Activated CD8-positive, alpha-beta T cell treated with anti-CD3 and anti-CD28 coated beads, Interleukin-2, amount 10 ng/mL, durations not matched to agents 7 days and 5 days (primary cell): ENCODE measurements at regions not wholly inside any gene's neighbourhood (a gene's known extent, or its start where the extent isn't known, plus 50 kb on each side); places are given as distances from the start of the nearest gene placed in this dataset.
"Not testable (repeated sequence)": the region's sequence is repeated elsewhere in the genome, so short reads cannot be mapped to it uniquely, and the experiment has no call there.

Experiments used
- ATAC-seq: fragments of 150-1000 bp; cut with Tn5 transposase; one replicate; pipeline ENCODE4 v1.10.0; 2021; ENCODE audit warnings: moderate library complexity
- CTCF ChIA-PET: fragments of 350-600 bp; sonication (Branson Sonifier 250); formaldehyde crosslinking; loops from one replicate; lab custom pipeline; 2021; ENCODE audit warnings: antibody characterized with exemption; lab: Charles Lee
- POLR2A ChIA-PET: fragments of 350-600 bp; sonication (Branson Sonifier 250); formaldehyde crosslinking; loops from one replicate; lab custom pipeline; 2021; ENCODE audit warnings: antibody characterized with exemption; lab: Charles Lee
- DNase-seq: peaks from one replicate; pipeline ENCODE4 v3.0.0-alpha.2; 2020
- H3K27ac Mint-ChIP-seq: one replicate; pipeline ENCODE4 v1.8.0; 2021; ENCODE audit warnings: mild to moderate bottlenecking, mixed read lengths
- H3K27me3 Mint-ChIP-seq: one replicate; pipeline ENCODE4 v1.8.0; 2021; ENCODE audit warnings: low read depth, mixed read lengths
- H3K36me3 Mint-ChIP-seq: one replicate; pipeline ENCODE4 v1.8.0; 2021; ENCODE audit warnings: low read depth, mixed read lengths
- H3K4me1 Mint-ChIP-seq: one replicate; pipeline ENCODE4 v1.8.0; 2021; ENCODE audit warnings: low read depth, mixed read lengths
- H3K4me3 Mint-ChIP-seq: one replicate; pipeline ENCODE4 v1.8.0; 2021; ENCODE audit warnings: mild to moderate bottlenecking, mixed read lengths
- H3K9me3 Mint-ChIP-seq: one replicate; pipeline ENCODE4 v1.8.0; 2022; ENCODE audit warnings: mixed read lengths; ENCODE audit not compliant: insufficient read depth

DNA sequence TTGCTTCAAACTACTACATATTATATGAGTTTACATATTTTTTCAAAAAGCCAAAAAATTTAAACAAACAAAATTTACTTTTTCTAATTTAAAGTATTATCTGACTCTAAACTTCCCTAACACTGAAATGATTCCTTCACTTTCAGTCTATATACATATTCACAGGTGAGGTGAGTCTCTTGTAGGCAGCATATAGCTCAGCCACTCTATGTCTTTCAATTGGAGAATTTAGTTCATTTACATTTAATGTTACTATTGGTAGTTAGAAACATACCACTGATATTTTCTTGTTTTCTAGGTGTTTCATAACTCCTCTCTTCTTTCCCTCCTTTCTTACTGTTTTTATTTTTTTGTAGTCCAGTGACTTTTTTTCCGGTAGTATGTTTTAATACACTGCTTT, 387.1 kb downstream of the MRPL39 start:
- Mint-ChIP-seq H3K9me3 (no peaks in the 10 kb centered on the region), H3K27ac (no peak overlapping the region), H3K36me3 (no peaks in the 10 kb centered on the region), H3K4me1 (no peaks in the 10 kb centered on the region), H3K27me3 (no peaks in the 10 kb centered on the region), H3K4me3 (no peak overlapping the region)
- ChIA-PET POLR2A (no interaction called here), CTCF (no interaction called here)
- no peak for DNase-seq
- ATAC-seq = no peak

DNA sequence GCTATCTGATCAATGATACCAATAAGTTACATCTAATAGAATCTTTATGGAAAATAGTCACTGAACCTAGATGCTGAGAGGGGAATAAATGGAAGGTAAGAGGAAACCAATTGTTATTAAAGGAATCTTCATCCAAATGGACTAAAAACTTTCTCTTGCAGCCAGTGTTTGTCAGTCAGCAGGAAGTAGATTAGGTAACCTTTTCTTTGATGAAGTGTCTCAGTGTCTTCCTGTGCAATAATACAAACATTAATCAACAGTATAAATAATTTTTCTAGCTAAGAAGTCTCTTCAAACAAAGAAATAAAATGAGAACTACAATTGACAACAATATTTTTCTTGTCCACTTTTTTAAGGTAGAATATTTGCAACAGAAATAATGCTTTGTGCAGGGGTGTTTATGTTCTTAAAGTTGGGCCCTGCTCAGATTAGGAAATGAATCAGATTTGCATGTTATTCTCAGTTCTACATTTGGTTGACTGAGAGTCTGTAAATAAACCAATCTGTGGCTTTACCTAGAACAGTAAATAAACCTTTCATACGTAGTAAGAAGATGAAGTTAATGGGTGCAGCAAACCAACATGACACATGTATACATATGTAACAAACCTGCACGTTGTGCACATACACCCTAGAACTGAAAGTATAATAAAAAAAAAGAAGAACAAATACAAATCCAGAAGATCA, 391.4 kb downstream of the MRPL39 start:
- POLR2A ChIA-PET = no interaction called here
- Mint-ChIP-seq H3K4me1 (no peaks in the 10 kb centered on the region), H3K27me3 (no peaks in the 10 kb centered on the region), H3K27ac (no peak overlapping the region), H3K4me3 (no peak overlapping the region), H3K36me3 (no peaks in the 10 kb centered on the region), H3K9me3 (no peaks in the 10 kb centered on the region)
- DNase-seq (no peak), ATAC-seq (no peak)
- CTCF ChIA-PET = no interaction called here

DNA sequence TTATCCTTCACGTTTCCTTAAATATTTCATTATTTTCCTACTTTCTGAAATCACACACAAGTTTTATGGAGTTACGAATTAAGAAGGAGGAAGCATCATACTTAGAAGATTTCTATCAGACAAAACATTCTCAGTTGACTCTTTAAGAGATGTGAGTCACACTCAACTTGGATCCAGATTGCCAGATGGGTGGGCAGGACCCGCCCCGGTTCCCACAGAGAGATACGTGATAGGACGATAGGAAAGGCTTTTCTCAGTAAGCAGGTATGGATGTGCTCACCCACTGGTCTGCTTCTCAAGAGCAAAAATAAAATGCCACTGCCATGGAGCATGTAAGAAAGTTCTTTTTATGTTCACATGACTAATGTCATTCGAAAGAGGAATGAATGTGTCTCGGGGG, 392.6 kb downstream of the MRPL39 start:
- Mint-ChIP-seq H3K27ac (no peak overlapping the region), H3K4me1 (no peaks in the 10 kb centered on the region), H3K4me3 (no peak overlapping the region), H3K9me3 (no peaks in the 10 kb centered on the region), H3K27me3 (no peaks in the 10 kb centered on the region), H3K36me3 (no peaks in the 10 kb centered on the region)
- ATAC-seq (no peak), DNase-seq (no peak)
- CTCF ChIA-PET = no interaction called here
- POLR2A ChIA-PET = no interaction called here

DNA sequence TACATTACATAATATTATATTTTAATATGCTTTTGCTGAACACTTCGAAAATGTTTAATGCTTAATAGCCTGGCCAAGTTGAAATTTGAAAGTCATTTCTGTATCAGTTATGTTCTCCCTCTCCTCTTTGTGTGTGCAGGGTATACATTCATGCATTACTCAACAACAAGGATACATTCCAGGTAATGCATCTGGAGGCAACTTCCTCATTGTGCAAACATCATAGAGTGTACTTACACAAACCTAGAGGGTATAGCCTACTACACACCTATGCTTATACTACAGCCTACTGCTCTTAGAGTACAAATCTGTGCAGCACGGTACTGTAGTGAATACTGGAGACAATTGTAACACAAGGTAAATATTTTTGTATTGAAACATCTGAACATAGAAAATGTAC, 407.3 kb downstream of the MRPL39 start:
- Mint-ChIP-seq H3K9me3 (no peaks in the 10 kb centered on the region), H3K36me3 (no peaks in the 10 kb centered on the region), H3K4me3 (no peak overlapping the region), H3K27me3 (no peaks in the 10 kb centered on the region), H3K27ac (no peak overlapping the region), H3K4me1 (no peaks in the 10 kb centered on the region)
- CTCF ChIA-PET = no interaction called here
- POLR2A ChIA-PET = no interaction called here
- DNase-seq = no peak
- no peak for ATAC-seq

DNA sequence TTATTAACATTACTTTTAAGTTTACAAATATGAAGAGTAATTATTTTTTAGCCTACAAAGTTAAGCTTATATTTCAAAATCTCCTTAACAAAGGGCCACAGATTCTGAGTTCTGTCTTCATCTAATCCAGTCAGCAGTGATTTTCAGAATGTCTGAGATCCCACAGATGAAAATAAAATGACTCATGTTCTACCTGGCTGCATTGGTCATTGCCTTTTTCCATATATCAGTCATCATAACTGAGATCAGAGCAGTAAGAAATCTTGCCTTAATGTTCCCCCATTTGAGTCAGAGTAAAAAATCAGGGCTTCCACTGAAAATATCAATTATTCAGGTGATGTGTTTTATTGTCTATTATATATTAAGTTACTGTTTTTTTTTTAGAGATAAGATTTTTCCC, 416.1 kb downstream of the MRPL39 start:
- no peak overlapping the region for H3K27ac Mint-ChIP-seq
- H3K27me3 Mint-ChIP-seq = no peaks in the 10 kb centered on the region
- no peak for DNase-seq
- no peaks in the 10 kb centered on the region for H3K4me1 Mint-ChIP-seq
- ChIA-PET CTCF (no interaction called here), POLR2A (no interaction called here)
- H3K36me3 Mint-ChIP-seq = no peaks in the 10 kb centered on the region
- ATAC-seq = no peak
- H3K9me3 Mint-ChIP-seq = no peaks in the 10 kb centered on the region
- no peak overlapping the region for H3K4me3 Mint-ChIP-seq

DNA sequence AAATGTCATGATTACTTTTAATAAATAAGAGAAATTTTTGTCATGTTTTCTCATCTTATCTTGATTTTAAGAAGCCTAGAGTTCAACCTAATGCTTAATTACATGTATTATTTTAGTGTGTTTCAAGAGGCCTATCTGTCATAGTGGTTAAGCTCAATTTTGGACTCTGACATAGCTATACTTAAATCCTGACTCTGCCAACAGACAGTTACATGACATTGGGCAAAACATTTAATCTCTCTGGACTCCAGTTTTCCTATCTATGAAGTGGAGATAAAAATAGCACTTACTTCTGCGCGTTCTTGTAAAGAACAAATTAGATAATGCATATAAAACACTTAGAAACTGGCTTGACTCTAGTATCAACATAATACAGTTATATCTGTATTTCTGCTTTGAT, 417.8 kb downstream of the MRPL39 start:
- no peaks in the 10 kb centered on the region for H3K36me3 Mint-ChIP-seq
- no peak for DNase-seq
- H3K27ac Mint-ChIP-seq = no peak overlapping the region
- ChIA-PET CTCF (no interaction called here), POLR2A (interaction anchor here (0.7 to 1.0 kb wide), 2 partner anchors 13 to 15 kb away, joined by 3 read pairs; no protein-coding TSS in a partner anchor)
- H3K4me1 Mint-ChIP-seq = no peaks in the 10 kb centered on the region
- no peak overlapping the region for H3K4me3 Mint-ChIP-seq
- H3K9me3 Mint-ChIP-seq = no peaks in the 10 kb centered on the region
- ATAC-seq = no peak
- no peaks in the 10 kb centered on the region for H3K27me3 Mint-ChIP-seq

DNA sequence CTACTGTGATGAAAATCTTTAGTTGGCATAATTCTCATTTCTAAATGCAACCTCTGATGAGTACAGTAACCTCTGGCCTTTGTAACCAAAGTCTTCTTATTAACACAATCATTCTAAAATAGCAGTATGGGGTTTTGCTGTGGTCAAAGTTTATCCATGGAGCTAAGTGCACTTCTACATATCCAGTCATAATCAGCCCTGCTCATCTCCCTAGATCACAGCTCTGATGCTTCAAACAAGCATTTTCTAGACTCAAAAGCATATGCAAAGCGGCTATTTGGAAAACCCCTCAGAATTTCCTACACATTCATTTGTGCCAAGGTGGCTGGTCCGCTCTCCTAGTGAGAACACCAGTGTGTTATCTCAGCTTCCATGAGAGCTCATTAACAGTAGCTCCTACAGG, 418.6 kb downstream of the MRPL39 start:
- CTCF ChIA-PET = no interaction called here
- ATAC-seq (no peak), DNase-seq (no peak)
- H3K27ac Mint-ChIP-seq = no peak overlapping the region
- POLR2A ChIA-PET = no interaction called here
- H3K4me1 Mint-ChIP-seq = no peaks in the 10 kb centered on the region
- no peaks in the 10 kb centered on the region for H3K27me3 Mint-ChIP-seq
- no peaks in the 10 kb centered on the region for H3K36me3 Mint-ChIP-seq
- H3K4me3 Mint-ChIP-seq = no peak overlapping the region
- no peaks in the 10 kb centered on the region for H3K9me3 Mint-ChIP-seq

DNA sequence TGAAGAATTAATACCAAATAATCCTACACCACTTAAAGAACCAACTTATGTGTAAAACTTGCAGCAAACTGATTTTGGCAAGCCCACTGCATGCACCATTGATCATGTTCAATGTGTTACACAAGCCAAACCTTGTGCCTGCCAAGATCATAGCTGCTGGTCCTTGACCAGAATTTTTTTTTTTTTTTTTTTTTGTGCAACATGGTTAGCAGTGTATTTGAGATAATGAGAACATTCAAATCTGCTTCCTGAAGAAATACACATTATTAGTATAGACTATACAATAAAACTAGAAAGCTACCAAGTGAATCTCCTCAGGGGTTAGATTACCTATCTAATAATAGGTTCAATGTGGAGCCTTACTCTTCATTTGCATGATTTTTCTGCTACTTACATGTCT, 421.0 kb downstream of the MRPL39 start:
- no peak overlapping the region for H3K27ac Mint-ChIP-seq
- ChIA-PET CTCF (no interaction called here), POLR2A (no interaction called here)
- no peaks in the 10 kb centered on the region for H3K4me1 Mint-ChIP-seq
- ATAC-seq = no peak
- H3K4me3 Mint-ChIP-seq = no peak overlapping the region
- H3K27me3 Mint-ChIP-seq = no peaks in the 10 kb centered on the region
- no peaks in the 10 kb centered on the region for H3K36me3 Mint-ChIP-seq
- H3K9me3 Mint-ChIP-seq = no peaks in the 10 kb centered on the region
- DNase-seq = no peak

DNA sequence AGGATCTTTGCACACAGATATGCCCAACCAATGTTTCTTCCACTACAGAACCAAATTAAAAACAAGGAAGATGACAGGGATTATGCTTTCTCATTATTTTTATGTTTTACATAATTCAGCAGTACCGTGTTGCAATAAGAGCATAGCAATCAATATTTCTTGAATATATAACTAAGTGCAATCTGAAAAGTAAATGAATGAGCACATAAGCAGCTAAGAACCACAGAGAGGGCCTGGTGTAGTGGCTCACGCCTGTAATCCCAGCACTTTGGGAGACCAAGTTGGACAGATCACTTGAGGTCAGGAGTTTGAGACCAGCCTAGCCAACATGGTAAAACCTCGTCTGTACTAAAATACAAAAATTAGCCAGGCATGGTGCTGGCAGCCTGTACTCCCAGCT, 423.7 kb downstream of the MRPL39 start:
- Mint-ChIP-seq H3K9me3 (no peaks in the 10 kb centered on the region), H3K27ac (no peak overlapping the region), H3K36me3 (no peaks in the 10 kb centered on the region), H3K4me3 (no peak overlapping the region), H3K4me1 (no peaks in the 10 kb centered on the region), H3K27me3 (no peaks in the 10 kb centered on the region)
- DNase-seq (no peak), ATAC-seq (no peak)
- CTCF ChIA-PET = no interaction called here
- POLR2A ChIA-PET = no interaction called here

DNA sequence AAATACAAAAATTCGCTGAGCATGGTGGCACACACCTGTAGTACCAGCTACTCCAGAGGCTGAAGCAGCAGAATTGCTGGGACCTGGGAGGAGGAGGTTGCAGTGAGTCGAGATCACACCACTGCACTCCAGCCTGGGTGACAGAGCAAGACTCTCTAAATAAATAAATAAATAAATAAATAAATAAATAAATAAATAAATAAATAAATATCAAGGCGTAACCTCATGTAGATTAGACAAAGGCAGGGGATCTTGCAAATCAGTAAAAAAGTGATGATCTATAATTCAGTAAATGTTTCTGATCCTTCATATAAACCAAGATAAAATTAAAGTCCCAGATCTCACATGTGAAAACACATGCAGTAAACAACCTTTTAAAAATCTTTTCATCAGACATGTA, 425.6 kb downstream of the MRPL39 start:
- DNase-seq, H3K4me1 Mint-ChIP-seq, H3K27me3 Mint-ChIP-seq, CTCF ChIA-PET, H3K4me3 Mint-ChIP-seq, ATAC-seq, H3K9me3 Mint-ChIP-seq, H3K27ac Mint-ChIP-seq, H3K36me3 Mint-ChIP-seq, POLR2A ChIA-PET: not testable (repeated sequence)

DNA sequence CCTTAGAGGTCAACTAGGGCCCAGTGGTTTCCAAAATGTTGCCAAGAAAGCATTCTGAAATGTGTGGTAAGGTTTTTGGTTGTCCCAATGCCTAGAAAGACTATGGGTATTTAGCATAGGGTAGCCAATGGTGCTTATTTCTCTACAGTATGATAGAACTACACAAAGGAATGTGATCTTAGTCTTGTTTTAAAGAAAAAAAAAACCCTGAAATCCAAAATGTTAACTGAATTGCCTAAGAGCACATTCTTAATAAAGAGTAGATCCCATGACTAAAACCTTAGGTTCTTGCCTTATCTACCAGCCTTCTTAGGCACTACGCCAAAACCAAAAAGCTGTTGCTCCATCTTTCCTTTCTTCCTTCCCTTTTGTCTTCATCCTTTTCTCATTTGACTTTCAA, 428.2 kb downstream of the MRPL39 start:
- Mint-ChIP-seq H3K9me3 (no peaks in the 10 kb centered on the region), H3K27me3 (no peaks in the 10 kb centered on the region), H3K4me3 (no peak overlapping the region), H3K4me1 (no peaks in the 10 kb centered on the region), H3K36me3 (no peaks in the 10 kb centered on the region), H3K27ac (no peak overlapping the region)
- POLR2A ChIA-PET = no interaction called here
- DNase-seq = no peak
- ATAC-seq = no peak
- CTCF ChIA-PET = no interaction called here

DNA sequence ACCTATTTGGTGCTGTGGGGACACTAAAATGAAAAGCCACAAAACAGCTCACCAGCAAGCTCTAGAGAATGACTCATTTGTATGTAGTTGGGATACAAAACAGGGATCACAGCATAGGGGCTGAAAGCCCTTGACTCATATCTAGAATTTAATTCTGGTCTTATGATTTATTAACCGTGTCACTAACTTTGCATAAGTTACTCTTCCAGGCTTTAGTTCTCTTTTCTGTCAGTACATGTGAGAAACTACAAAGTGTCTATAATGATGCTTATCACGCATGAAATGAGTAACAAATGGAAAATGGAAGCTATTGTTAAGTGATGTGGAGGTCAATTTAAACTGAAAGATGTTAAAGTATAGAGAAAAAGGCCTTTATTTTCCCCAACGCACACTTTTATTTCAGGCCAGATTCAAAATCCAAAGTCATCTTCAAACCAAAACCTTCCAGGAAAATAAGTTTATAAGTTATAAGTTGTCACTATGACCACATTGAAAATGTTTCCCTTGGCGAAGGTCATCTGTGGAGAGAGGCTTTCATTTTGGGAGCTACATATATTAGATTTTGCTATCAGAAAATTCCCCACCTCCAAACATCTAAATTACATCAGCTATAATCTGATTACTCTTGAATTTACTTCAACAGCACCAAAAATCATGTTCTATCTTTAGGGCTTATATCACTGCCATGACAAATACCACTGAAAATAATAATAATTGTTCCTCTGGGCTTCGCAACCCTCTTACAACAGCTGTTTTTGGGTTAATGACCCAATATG, 430.5 kb downstream of the MRPL39 start:
- no peaks in the 10 kb centered on the region for H3K36me3 Mint-ChIP-seq

More for the DNA sequence above, 430.5 kb downstream of the MRPL39 start:
- DNase-seq (no peak), ATAC-seq (no peak)
- H3K4me1 Mint-ChIP-seq = no peaks in the 10 kb centered on the region
- ChIA-PET CTCF (interaction anchor here (1.2 kb wide), 1 partner anchor 34 kb away, joined by 3 read pairs; no protein-coding TSS in a partner anchor), POLR2A (interaction anchor here (0.5 kb wide), 1 partner anchor 13 kb away, joined by 3 read pairs; no protein-coding TSS in a partner anchor)
- no peak overlapping the region for H3K4me3 Mint-ChIP-seq
- no peaks in the 10 kb centered on the region for H3K27me3 Mint-ChIP-seq
- no peak overlapping the region for H3K27ac Mint-ChIP-seq
- H3K9me3 Mint-ChIP-seq = no peaks in the 10 kb centered on the region
